Globus pallidus (tissue), 1 donor: ENCODE measurements at regions not wholly inside any gene's neighbourhood (a gene's known extent, or its start where the extent isn't known, plus 50 kb on each side); places are given as distances from the start of the nearest gene placed in this dataset.

ENCODE experiments used
- DNase-seq: peaks from one replicate; pipeline ENCODE4 v3.0.0-alpha.2; 2015; ENCODE audit warnings: low spot score

GRCh38 chr6:105815661-105816555 is 270.2 kb upstream of the PRDM1 start:
- DNase-seq = no peak

- no peak for DNase-seq
Measured at GRCh38 chr6:105814745-105815536, 271.2 kb upstream of the PRDM1 start.

GRCh38 chr6:105810922-105811482 is 275.1 kb upstream of the PRDM1 start:
- no peak for DNase-seq

GRCh38 chr6:105810105-105810921 is 275.8 kb upstream of the PRDM1 start:
- no peak for DNase-seq

GRCh38 chr6:105808571-105808970 is 277.6 kb upstream of the PRDM1 start:
- no peak for DNase-seq

- DNase-seq = no peak
Measured at GRCh38 chr6:105807905-105808304, 278.2 kb upstream of the PRDM1 start.

GRCh38 chr6:105806486-105806920 is 279.6 kb upstream of the PRDM1 start:
- no peak for DNase-seq

GRCh38 chr6:105805501-105806023 is 280.6 kb upstream of the PRDM1 start:
- DNase-seq = no peak

- no peak for DNase-seq
Measured at GRCh38 chr6:105804424-105804823, 281.7 kb upstream of the PRDM1 start.

- DNase-seq = no peak
Measured at GRCh38 chr6:105804000-105804399, 282.1 kb upstream of the PRDM1 start.

GRCh38 chr6:105803442-105803841 is 282.7 kb upstream of the PRDM1 start:
- DNase-seq = no peak

GRCh38 chr6:105802703-105803102 is 283.4 kb upstream of the PRDM1 start:
- no peak for DNase-seq

- no peak for DNase-seq
Measured at GRCh38 chr6:105800871-105801270, 285.3 kb upstream of the PRDM1 start.

GRCh38 chr6:105800398-105800797 is 285.7 kb upstream of the PRDM1 start:
- no peak for DNase-seq

- no peak for DNase-seq
Measured at GRCh38 chr6:105799056-105799455, 287.1 kb upstream of the PRDM1 start.

- DNase-seq = no peak
Measured at GRCh38 chr6:105797983-105798453, 288.1 kb upstream of the PRDM1 start.

GRCh38 chr6:105797286-105797979 is 288.7 kb upstream of the PRDM1 start:
- no peak for DNase-seq

GRCh38 chr6:105795913-105796517 is 290.1 kb upstream of the PRDM1 start:
- no peak for DNase-seq

GRCh38 chr6:105795366-105795765 is 290.8 kb upstream of the PRDM1 start:
- DNase-seq = no peak

- DNase-seq = no peak
Measured at GRCh38 chr6:105794870-105795269, 291.3 kb upstream of the PRDM1 start.
